Fibroblast of pulmonary artery (primary cell): ENCODE measurements at regions not wholly inside any gene's neighbourhood (a gene's known extent, or its start where the extent isn't known, plus 50 kb on each side); places are given as distances from the start of the nearest gene placed in this dataset.

ENCODE experiments used
- DNase-seq: peaks from one replicate; pipeline ENCODE4 v3.0.0-alpha.2; 2010; ENCODE audit warnings: low read depth
- H3K4me3 ChIP-seq: replicated peaks from 2 replicates; pipeline ENCODE4 v1.5.1; 2011; ENCODE audit warnings: low read depth, mild to moderate bottlenecking, control low read depth, low read length, moderate library complexity
- TF ChIP-seq, protein P1 (sequence below): IDR thresholded peaks from 2 replicates; pipeline ENCODE4 v1.5.1; 2011; ENCODE audit warnings: mild to moderate bottlenecking, control low read depth, low read length, inconsistent platforms; ENCODE audit errors: missing control alignments

DNA sequence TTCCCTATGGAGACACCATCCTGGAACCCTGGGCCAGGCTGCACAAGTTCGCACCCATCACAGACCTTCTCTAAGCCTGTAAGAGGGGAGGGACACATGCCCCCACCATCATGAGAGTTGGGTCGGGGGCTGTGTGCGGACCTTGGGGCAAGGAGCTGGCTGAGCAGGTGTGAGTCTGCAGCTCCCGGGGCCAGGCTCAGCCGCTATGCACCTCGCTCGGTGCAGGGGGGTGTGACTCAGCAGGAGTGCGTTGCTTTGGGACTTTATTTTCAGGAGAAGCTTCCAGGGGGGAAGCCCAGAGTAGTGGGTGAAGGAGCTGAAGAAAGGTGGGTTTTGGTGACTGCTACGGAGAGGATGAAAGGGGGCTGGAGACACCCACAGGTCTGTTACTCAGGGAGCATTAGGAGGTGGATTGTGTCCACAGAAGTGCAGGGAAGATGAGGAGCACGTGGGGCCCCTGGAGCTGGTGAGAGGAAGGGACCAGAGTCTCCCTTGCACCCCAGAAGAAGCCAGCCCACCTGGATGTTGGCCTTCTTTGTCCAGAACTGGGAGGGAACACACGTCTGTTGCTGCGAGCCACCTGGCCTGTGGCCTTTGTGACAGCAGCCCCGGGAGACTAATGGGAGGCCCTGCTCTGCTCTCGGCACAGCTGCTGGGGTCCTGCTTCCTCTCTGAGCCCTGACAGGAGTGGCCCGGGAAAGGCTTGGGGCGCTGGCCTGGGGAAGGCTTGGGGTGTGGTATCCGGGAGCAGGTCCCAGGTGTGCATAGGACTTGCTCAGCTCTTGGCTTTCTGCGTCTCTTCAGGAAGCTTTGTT lies 162.6 kb downstream of the TEX29 start:
- H3K4me3 ChIP-seq, result no peak overlapping the region
- DNase-seq, result no peak
- TF ChIP-seq, protein P1, sequence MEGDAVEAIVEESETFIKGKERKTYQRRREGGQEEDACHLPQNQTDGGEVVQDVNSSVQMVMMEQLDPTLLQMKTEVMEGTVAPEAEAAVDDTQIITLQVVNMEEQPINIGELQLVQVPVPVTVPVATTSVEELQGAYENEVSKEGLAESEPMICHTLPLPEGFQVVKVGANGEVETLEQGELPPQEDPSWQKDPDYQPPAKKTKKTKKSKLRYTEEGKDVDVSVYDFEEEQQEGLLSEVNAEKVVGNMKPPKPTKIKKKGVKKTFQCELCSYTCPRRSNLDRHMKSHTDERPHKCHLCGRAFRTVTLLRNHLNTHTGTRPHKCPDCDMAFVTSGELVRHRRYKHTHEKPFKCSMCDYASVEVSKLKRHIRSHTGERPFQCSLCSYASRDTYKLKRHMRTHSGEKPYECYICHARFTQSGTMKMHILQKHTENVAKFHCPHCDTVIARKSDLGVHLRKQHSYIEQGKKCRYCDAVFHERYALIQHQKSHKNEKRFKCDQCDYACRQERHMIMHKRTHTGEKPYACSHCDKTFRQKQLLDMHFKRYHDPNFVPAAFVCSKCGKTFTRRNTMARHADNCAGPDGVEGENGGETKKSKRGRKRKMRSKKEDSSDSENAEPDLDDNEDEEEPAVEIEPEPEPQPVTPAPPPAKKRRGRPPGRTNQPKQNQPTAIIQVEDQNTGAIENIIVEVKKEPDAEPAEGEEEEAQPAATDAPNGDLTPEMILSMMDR, result no peak

- TF ChIP-seq, protein P1, result no peak
- DNase-seq, result no peak
- H3K4me3 ChIP-seq, result no peak overlapping the region
These were observed 163.2 kb downstream of the TEX29 start for GRCh38 chr13:111483621-111483987.

DNA sequence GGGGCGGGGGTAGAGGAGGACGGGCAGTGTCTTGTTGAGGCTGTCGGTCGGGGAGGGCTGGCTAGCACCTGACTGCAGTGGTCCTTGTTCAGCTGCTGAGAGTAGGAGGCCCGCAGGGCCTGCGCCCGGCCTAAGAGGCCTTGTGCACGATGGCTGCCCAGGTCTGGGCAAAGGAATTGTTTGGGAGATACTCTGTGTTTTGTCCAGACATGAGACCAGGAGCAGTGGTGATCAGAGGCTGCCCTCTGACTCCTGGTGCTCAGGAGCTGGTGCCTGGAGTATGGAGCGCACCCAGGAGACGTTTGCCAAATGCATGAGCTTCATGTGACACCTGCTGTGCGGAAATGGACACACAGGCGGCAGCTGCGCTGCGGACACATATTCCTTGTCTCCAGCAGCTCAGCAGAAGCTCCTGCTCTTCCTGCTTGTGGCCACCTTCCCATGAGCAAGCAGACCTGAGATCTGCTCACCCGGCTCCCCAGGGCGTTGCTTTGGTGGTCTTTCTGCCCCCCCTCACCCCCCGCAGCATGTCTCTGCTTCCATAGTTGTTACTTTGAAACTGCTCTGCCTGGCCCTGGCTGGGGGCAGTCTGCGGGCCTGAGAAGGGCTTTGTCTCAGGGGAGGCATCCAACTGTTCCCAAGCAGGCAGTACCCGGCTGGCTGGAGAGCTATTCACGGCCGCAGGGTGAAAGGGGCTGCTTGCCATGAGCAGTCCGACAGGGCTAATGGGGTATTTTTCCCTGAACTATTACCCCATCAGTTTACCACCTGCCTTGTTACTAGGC lies 163.9 kb downstream of the TEX29 start:
- H3K4me3 ChIP-seq, result no peak overlapping the region
- no peak for DNase-seq
- TF ChIP-seq, protein P1, result no peak

GRCh38 chr13:111484959-111485358 lies 164.5 kb downstream of the TEX29 start:
- TF ChIP-seq, protein P1, result no peak
- DNase-seq, result no peak
- no peak overlapping the region for H3K4me3 ChIP-seq

DNA sequence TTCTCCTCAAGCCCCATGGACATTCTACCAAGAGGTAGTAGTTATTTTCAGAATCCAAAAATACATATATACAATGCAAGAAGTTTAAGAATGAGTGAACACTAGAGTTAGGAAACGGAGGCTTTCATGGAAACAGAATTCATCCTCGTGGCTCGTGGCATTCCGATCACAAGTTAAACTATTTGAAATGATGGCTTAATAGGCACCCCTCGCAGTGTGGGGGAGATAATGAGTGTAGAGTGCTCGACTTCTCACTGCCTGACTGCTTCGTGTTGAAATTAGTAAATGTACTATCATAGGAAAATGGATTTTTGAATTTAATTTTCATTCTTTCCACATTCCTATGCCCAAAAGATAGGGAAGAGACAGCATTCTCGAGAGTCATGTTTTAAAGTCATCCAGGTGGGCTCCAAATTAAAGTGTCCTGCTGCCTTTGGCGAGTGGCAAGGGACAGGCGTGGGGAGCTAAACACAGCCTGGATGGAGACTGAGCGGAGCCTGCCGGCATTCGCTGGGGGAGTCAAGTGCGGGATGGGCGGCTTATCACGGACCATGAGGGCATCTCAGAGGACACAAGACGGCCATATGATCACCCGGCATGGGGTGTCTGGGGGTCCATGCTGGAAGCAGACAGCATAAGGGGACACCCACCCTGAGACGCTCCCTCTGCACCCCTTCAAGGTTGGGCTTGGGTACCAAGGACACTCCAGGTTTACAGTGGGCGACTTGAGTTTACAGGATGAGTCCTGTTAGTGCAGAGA lies 165.2 kb downstream of the TEX29 start:
- no peak for DNase-seq
- TF ChIP-seq, protein P1, result no peak
- H3K4me3 ChIP-seq, result no peak overlapping the region

GRCh38 chr13:111486331-111486730 lies 165.9 kb downstream of the TEX29 start:
- no peak overlapping the region for H3K4me3 ChIP-seq
- TF ChIP-seq, protein P1, result no peak
- no peak for DNase-seq
